ENCODE measurements at regions not wholly inside any gene's neighbourhood (a gene's known extent, or its start where the extent isn't known, plus 50 kb on each side); places are given as distances from the start of the nearest gene placed in this dataset.

GRCh38 chr14:81584495-81584894 is 50.8 kb upstream of the SEL1L start:
- Mint-ChIP-seq H3K36me3 (ENCODE audit: insufficient read depth, unreplicated experiment) (peaks cover 5% of the 10 kb centered on the region), H3K27ac (ENCODE audit: unreplicated experiment) (no peak overlapping the region), H3K27me3 (ENCODE audit: insufficient read depth, unreplicated experiment) (no peaks in the 10 kb centered on the region), H3K4me1 (ENCODE audit: low read depth, unreplicated experiment) (peaks cover 15% of the 10 kb centered on the region), H3K4me3 (ENCODE audit: unreplicated experiment) (no peak overlapping the region), H3K9me3 (ENCODE audit: unreplicated experiment) (peaks cover 17% of the 10 kb centered on the region)
- intact Hi-C loops (cut with micrococcal nuclease; ENCODE audit: unreplicated experiment), result no loop called here
- Histone ChIP-seq H3K9me3 (peaks cover 8% of the 10 kb centered on the region), H3K4me3 (ENCODE audit: low read depth, low read length) (no peak overlapping the region), H3K4me1 (peaks cover 12% of the 10 kb centered on the region), H3K36me3 (ENCODE audit: control insufficient read depth, insufficient read depth, low read length) (no peaks in the 10 kb centered on the region), H3K27me3 (replicated peaks; ENCODE audit: control insufficient read depth, insufficient read depth, low read length) (no peaks in the 10 kb centered on the region)
- CTCF ChIA-PET, result no interaction called here
- POLR2A ChIA-PET, result no interaction called here
- no TSS peak for BruUV-seq (replicated peaks)
- no peak for DNase-seq
- TF ChIP-seq CTCF (IDR thresholded peaks at IDR 0.05; ENCODE audit: insufficient read depth in 1 of 2, low read depth in 1 of 2, low read length in 1 of 2, severe bottlenecking in 1 of 2, unreplicated experiment in 1 of 2), result no peak

- H3K9me3 Mint-ChIP-seq (ENCODE audit: unreplicated experiment), result no peaks in the 10 kb centered on the region
- no peaks in the 10 kb centered on the region for H3K36me3 Mint-ChIP-seq (ENCODE audit: insufficient read depth, unreplicated experiment)
- ChIA-PET CTCF (no interaction called here), POLR2A (no interaction called here)
- no TSS peak for BruUV-seq (replicated peaks)
- no peaks in the 10 kb centered on the region for H3K4me1 Mint-ChIP-seq (ENCODE audit: low read depth, unreplicated experiment)
- no peaks in the 10 kb centered on the region for H3K36me3 ChIP-seq (ENCODE audit: control insufficient read depth, insufficient read depth, low read length)
- H3K4me3 Mint-ChIP-seq (ENCODE audit: unreplicated experiment), result no peak overlapping the region
- no peak for DNase-seq
- no peak overlapping the region for H3K27ac Mint-ChIP-seq (ENCODE audit: unreplicated experiment)
- H3K9me3 ChIP-seq, result no peaks in the 10 kb centered on the region
- H3K27me3 Mint-ChIP-seq (ENCODE audit: insufficient read depth, unreplicated experiment), result no peaks in the 10 kb centered on the region
- H3K4me3 ChIP-seq (ENCODE audit: low read depth, low read length), result no peak overlapping the region
- H3K27me3 ChIP-seq (replicated peaks; ENCODE audit: control insufficient read depth, insufficient read depth, low read length), result no peaks in the 10 kb centered on the region
- no peaks in the 10 kb centered on the region for H3K4me1 ChIP-seq
- no peak for TF ChIP-seq CTCF (IDR thresholded peaks at IDR 0.05; ENCODE audit: insufficient read depth in 1 of 2, low read depth in 1 of 2, low read length in 1 of 2, severe bottlenecking in 1 of 2, unreplicated experiment in 1 of 2)
- intact Hi-C loops (cut with micrococcal nuclease; ENCODE audit: unreplicated experiment), result no loop called here
These were observed 55.9 kb upstream of the SEL1L start for GRCh38 chr14:81589381-81590065.

- Histone ChIP-seq H3K9me3 (no peaks in the 10 kb centered on the region), H3K4me3 (ENCODE audit: low read depth, low read length) (no peak overlapping the region), H3K36me3 (ENCODE audit: control insufficient read depth, insufficient read depth, low read length) (no peaks in the 10 kb centered on the region), H3K4me1 (no peaks in the 10 kb centered on the region), H3K27me3 (replicated peaks; ENCODE audit: control insufficient read depth, insufficient read depth, low read length) (no peaks in the 10 kb centered on the region)
- no TSS peak for BruUV-seq (replicated peaks)
- H3K27me3 Mint-ChIP-seq (ENCODE audit: insufficient read depth, unreplicated experiment), result no peaks in the 10 kb centered on the region
- TF ChIP-seq CTCF (IDR thresholded peaks at IDR 0.05; ENCODE audit: insufficient read depth in 1 of 2, low read depth in 1 of 2, low read length in 1 of 2, severe bottlenecking in 1 of 2, unreplicated experiment in 1 of 2), result no peak
- no peak for DNase-seq
- CTCF ChIA-PET, result no interaction called here
- H3K9me3 Mint-ChIP-seq (ENCODE audit: unreplicated experiment), result no peaks in the 10 kb centered on the region
- POLR2A ChIA-PET, result no interaction called here
- no peaks in the 10 kb centered on the region for H3K36me3 Mint-ChIP-seq (ENCODE audit: insufficient read depth, unreplicated experiment)
- no peak overlapping the region for H3K27ac Mint-ChIP-seq (ENCODE audit: unreplicated experiment)
- no peak overlapping the region for H3K4me3 Mint-ChIP-seq (ENCODE audit: unreplicated experiment)
- H3K4me1 Mint-ChIP-seq (ENCODE audit: low read depth, unreplicated experiment), result no peaks in the 10 kb centered on the region
- intact Hi-C loops (cut with micrococcal nuclease; ENCODE audit: unreplicated experiment), result no loop called here
These were observed 57.6 kb upstream of the SEL1L start for GRCh38 chr14:81591266-81591665.

Measured in Caco-2 (cell line).